Nephron progenitor cell (in vitro differentiated cells): ENCODE measurements at regions not wholly inside any gene's neighbourhood (a gene's known extent, or its start where the extent isn't known, plus 50 kb on each side); places are given as distances from the start of the nearest gene placed in this dataset.
"Not testable (repeated sequence)": the region's sequence is repeated elsewhere in the genome, so short reads cannot be mapped to it uniquely, and the experiment has no call there.

Experiments used
- DNase-seq: peaks from one replicate; pipeline ENCODE4 v3.0.0; 2021
- H3K27ac Mint-ChIP-seq: 2 replicates; pipeline ENCODE4 v1.8.0; 2021; ENCODE audit warnings: mild to moderate bottlenecking, moderate library complexity, mixed read lengths
- H3K27me3 Mint-ChIP-seq: 2 replicates; pipeline ENCODE4 v1.8.0; 2021; ENCODE audit warnings: mild to moderate bottlenecking, low read depth, mixed read lengths; ENCODE audit not compliant: poor library complexity
- H3K36me3 Mint-ChIP-seq: 2 replicates; pipeline ENCODE4 v1.8.0; 2021; ENCODE audit warnings: low read depth, mixed read lengths
- H3K4me1 Mint-ChIP-seq: 2 replicates; pipeline ENCODE4 v1.8.0; 2021; ENCODE audit warnings: mixed read lengths
- H3K4me3 Mint-ChIP-seq: 2 replicates; pipeline ENCODE4 v1.8.0; 2021; ENCODE audit warnings: mild to moderate bottlenecking, moderate library complexity, mixed read lengths
- H3K9me3 Mint-ChIP-seq: 2 replicates; pipeline ENCODE4 v1.8.0; 2021; ENCODE audit warnings: mild to moderate bottlenecking, moderate library complexity, mixed read lengths
- CTCF ChIP-seq: fragments of 200-600 bp; sonication (generic); IDR thresholded peaks from 2 replicates; pipeline ENCODE4 v1.5.0; 2021; ENCODE audit warnings: antibody characterized with exemption

DNA sequence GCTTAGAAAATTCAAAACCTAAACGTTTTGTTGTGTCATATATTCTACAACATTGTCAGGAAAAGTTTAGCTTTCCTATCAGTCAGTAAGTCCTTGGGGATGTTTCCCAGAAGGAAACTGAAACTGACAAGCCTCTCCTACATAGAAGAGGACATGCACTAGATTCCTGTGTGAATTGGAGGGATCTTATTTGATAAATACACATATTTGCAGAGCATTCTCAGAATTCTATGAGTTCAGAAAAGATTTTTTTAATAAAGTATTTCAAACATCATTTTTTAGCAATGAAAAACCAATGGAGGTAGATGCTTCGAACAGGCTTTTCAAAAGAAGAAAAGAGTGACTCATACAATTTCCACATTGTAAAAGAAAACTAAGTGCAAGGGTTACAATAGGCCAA is 1706.7 kb downstream of the SUCLG1 start:
- no peak for DNase-seq
- peaks cover 4% of the 10 kb centered on the region for H3K36me3 Mint-ChIP-seq
- H3K4me1 Mint-ChIP-seq, result no peaks in the 10 kb centered on the region
- no peak for TF ChIP-seq CTCF
- no peak overlapping the region for H3K27ac Mint-ChIP-seq
- peaks cover 28% of the 10 kb centered on the region for H3K9me3 Mint-ChIP-seq
- H3K27me3 Mint-ChIP-seq, result peaks cover 4% of the 10 kb centered on the region
- H3K4me3 Mint-ChIP-seq, result no peak overlapping the region

DNA sequence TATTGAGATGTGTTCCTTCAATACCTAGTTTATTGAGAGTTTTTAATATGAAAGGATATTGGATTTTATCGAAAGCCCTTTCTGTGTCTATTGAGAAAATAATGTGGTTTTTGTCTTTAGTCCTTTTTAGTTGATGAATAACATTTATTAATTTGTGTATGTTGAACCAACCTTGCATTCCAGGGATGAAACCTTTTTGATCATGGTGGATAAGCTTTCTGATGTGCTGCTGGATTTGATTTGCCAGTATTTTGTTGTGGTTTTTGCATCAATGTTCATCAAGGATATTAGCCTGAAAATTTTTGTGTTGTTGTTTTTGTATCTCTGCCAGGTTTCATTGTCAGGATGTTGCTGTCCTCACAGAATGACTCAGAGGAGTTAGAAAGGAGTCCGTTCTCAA is 1710.4 kb downstream of the SUCLG1 start:
- Mint-ChIP-seq H3K4me3 (no peak overlapping the region), H3K27ac (no peak overlapping the region), H3K36me3 (peaks cover 4% of the 10 kb centered on the region), H3K27me3 (peaks cover 4% of the 10 kb centered on the region), H3K4me1 (no peaks in the 10 kb centered on the region), H3K9me3 (peaks cover 29% of the 10 kb centered on the region)
- DNase-seq, result no peak
- no peak for TF ChIP-seq CTCF

- no peak overlapping the region for H3K4me3 Mint-ChIP-seq
- no peaks in the 10 kb centered on the region for H3K27me3 Mint-ChIP-seq
- no peaks in the 10 kb centered on the region for H3K9me3 Mint-ChIP-seq
- DNase-seq, result no peak
- no peaks in the 10 kb centered on the region for H3K36me3 Mint-ChIP-seq
- TF ChIP-seq CTCF, result no peak
- no peak overlapping the region for H3K27ac Mint-ChIP-seq
- H3K4me1 Mint-ChIP-seq, result no peaks in the 10 kb centered on the region
Measured at GRCh38 chr2:82740527-82740926, 1718.6 kb downstream of the SUCLG1 start.

DNA sequence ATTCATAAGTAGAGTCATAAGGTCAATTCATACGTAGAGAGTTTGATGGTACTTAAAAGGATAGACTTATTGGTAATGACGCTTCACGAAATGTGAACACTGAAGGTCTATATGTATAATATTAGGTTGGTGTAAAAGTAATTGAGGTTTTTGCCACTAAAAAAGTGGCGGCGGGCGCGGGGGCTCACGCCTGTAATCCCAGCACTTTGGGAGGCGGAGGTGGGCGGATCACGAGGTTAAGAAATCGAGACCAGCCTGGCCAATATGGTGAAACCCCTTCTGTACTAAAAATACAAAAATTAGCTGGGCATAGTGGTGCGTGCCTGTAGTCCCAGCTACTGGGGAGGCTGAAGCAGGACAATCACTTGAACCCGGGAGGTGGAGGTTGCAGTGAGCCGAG is 1721.1 kb downstream of the SUCLG1 start:
- H3K27ac Mint-ChIP-seq, result not testable (repeated sequence)

DNA sequence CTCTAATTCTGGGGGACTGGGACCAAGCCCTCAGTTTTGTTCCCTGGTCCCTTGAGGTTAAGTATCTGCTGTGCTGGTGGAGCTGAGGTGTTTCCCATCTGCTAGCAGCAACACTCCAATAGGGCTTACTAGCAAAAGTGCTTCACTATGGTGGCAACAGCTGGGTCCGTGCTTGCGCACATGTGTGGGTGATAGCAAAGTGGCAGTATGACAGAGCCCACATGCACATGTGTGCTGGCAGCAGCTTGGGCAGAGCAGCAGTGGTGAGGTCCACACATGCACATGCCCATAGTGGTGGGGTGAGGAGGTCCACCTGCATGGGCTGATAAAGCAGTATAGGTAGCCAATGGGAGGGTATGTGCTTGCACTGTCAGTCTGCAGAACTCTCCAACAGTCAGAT is 1723.7 kb downstream of the SUCLG1 start:
- no peaks in the 10 kb centered on the region for H3K4me1 Mint-ChIP-seq
- DNase-seq, result no peak
- TF ChIP-seq CTCF, result no peak
- no peaks in the 10 kb centered on the region for H3K36me3 Mint-ChIP-seq
- H3K9me3 Mint-ChIP-seq, result no peaks in the 10 kb centered on the region
- no peaks in the 10 kb centered on the region for H3K27me3 Mint-ChIP-seq
- H3K4me3 Mint-ChIP-seq, result no peak overlapping the region
- H3K27ac Mint-ChIP-seq, result no peak overlapping the region

More for the DNA sequence above, 1721.1 kb downstream of the SUCLG1 start:
- H3K9me3 Mint-ChIP-seq, H3K36me3 Mint-ChIP-seq, H3K27me3 Mint-ChIP-seq, H3K4me1 Mint-ChIP-seq, H3K4me3 Mint-ChIP-seq, DNase-seq: not testable (repeated sequence)

GRCh38 chr2:82731824-82732223 is 1727.3 kb downstream of the SUCLG1 start:
- Mint-ChIP-seq H3K36me3 (no peaks in the 10 kb centered on the region), H3K27ac (no peak overlapping the region), H3K27me3 (no peaks in the 10 kb centered on the region), H3K4me3 (no peak overlapping the region), H3K4me1 (no peaks in the 10 kb centered on the region), H3K9me3 (no peaks in the 10 kb centered on the region)
- no peak for TF ChIP-seq CTCF
- DNase-seq, result no peak
